ENCODE measurements at regions not wholly inside any gene's neighbourhood (a gene's known extent, or its start where the extent isn't known, plus 50 kb on each side); places are given as distances from the start of the nearest gene placed in this dataset.
A peak's percentile ranks its signal among the peaks of the same experiment; 100 is the strongest.

DNA sequence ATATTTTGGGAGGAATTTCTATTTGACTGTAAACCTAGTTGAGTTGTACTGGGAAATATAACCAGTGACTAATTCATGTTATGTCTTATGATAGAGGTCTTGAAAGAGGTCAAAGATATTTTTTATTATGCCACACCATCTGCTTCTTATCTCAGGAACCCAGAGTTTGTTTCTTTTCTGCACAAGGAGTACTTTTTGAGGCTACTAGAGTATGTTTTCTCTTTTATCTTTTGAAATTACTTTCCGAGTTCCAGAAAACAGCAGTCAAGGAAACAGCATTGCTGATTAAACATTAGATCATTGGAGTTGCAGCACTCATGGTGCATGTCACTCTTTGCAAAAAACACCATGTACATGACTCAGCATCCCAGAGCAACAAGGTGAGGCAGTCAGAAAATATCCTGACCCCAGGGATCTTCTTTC is 645.8 kb upstream of the NR2F2 start:
- DNase-seq, result peak; percentile 11
- no peak overlapping the region for H3K4me2 ChIP-seq (ENCODE audit: low read length)
- WGBS (ENCODE audit: extremely low coverage, insufficient coverage, low lambda C conversion rate), result no CpG with 5 or more reads among the region's 1 CpG
- H3K4me3 ChIP-seq (ENCODE audit: low read length), result no peak overlapping the region
- H3K23ac ChIP-seq (ENCODE audit: low read length), result no peak overlapping the region
- no peak overlapping the region for H2BK5ac ChIP-seq (ENCODE audit: low read length)
- H3K27me3 ChIP-seq (ENCODE audit: insufficient read depth, low read length, poor library complexity), result no peaks in the 10 kb centered on the region
- H3K18ac ChIP-seq (ENCODE audit: low read length), result no peak overlapping the region
- no peak overlapping the region for H4K5ac ChIP-seq (ENCODE audit: low read length)
- no peaks in the 10 kb centered on the region for H3K79me1 ChIP-seq (ENCODE audit: low read length)
- no peak overlapping the region for H3K4ac ChIP-seq (ENCODE audit: low read depth, low read length)
- H2BK120ac ChIP-seq (ENCODE audit: low read depth, low read length), result no peak overlapping the region
- H3K36me3 ChIP-seq (ENCODE audit: control insufficient read depth, insufficient read depth, low read length), result no peaks in the 10 kb centered on the region
- H3K56ac ChIP-seq (ENCODE audit: low read length), result no peak overlapping the region
- H3K4me1 ChIP-seq (ENCODE audit: control insufficient read depth, low read depth, low read length), result no peaks in the 10 kb centered on the region
- H2BK15ac ChIP-seq (replicated peaks; ENCODE audit: low read depth), result no peak overlapping the region
- no peak overlapping the region for H3K9ac ChIP-seq (ENCODE audit: low read length)
- H2AK5ac ChIP-seq (ENCODE audit: low read length), result no peak overlapping the region
- H3K27ac ChIP-seq (ENCODE audit: low read depth, low read length), result no peak overlapping the region
- H4K8ac ChIP-seq (ENCODE audit: low read depth, low read length), result no peak overlapping the region
- no peaks in the 10 kb centered on the region for H3K79me2 ChIP-seq (ENCODE audit: control insufficient read depth, insufficient read depth, low read length)

DNA sequence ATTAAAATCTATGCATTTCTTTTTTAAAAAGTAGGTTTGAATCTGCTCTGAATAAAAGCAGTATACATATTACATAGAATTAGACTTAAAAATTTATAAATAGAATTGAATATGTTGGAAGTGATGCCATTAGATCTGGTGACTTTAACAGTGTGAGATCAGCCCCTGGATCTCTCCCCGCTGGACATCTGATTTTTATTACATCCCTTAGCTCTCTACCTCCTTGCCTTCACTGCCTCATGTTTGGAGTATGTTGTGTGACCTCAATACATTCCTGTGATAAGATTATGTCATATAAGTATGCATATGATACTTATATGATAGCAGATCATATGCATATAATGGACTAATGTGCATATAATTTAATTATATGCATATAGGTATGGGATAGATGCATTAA is 643.4 kb upstream of the NR2F2 start:
- no peak for DNase-seq
- Histone ChIP-seq H3K4ac (ENCODE audit: low read depth, low read length) (no peak overlapping the region), H2AK5ac (ENCODE audit: low read length) (no peak overlapping the region), H3K36me3 (ENCODE audit: control insufficient read depth, insufficient read depth, low read length) (no peaks in the 10 kb centered on the region), H3K27me3 (ENCODE audit: insufficient read depth, low read length, poor library complexity) (no peaks in the 10 kb centered on the region), H3K56ac (ENCODE audit: low read length) (no peak overlapping the region), H3K27ac (ENCODE audit: low read depth, low read length) (no peak overlapping the region), H2BK5ac (ENCODE audit: low read length) (no peak overlapping the region), H2BK15ac (replicated peaks; ENCODE audit: low read depth) (no peak overlapping the region), H3K79me1 (ENCODE audit: low read length) (no peaks in the 10 kb centered on the region), H3K9ac (ENCODE audit: low read length) (no peak overlapping the region), H3K18ac (ENCODE audit: low read length) (no peak overlapping the region), H3K79me2 (ENCODE audit: control insufficient read depth, insufficient read depth, low read length) (no peaks in the 10 kb centered on the region), H3K4me3 (ENCODE audit: low read length) (no peak overlapping the region), H4K5ac (ENCODE audit: low read length) (no peak overlapping the region), H4K8ac (ENCODE audit: low read depth, low read length) (no peak overlapping the region), H3K23ac (ENCODE audit: low read length) (no peak overlapping the region), H3K4me2 (ENCODE audit: low read length) (no peak overlapping the region), H3K4me1 (ENCODE audit: control insufficient read depth, low read depth, low read length) (no peaks in the 10 kb centered on the region), H2BK120ac (ENCODE audit: low read depth, low read length) (no peak overlapping the region)
- no CpG with 5 or more reads among the region's 1 CpG for WGBS (ENCODE audit: extremely low coverage, insufficient coverage, low lambda C conversion rate)

DNA sequence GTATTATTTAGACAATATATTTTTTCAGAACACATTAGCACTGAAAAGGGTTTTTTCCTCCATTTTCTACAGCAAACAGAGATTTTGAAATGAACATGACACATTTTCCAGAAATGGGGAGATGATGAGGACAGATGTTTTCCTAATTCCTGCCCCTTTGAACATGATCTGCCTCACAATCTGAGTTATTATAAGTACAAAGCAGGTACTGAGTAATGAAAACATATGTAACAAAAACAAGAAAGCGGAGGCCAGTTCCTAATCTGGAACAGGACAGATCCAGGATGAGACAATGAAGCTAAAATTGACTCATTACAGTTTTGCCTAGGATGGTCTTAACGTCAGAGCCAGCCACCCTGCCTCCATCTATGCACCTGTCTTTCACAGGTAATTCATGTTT is 642.8 kb upstream of the NR2F2 start:
- no peak for DNase-seq
- H3K9ac ChIP-seq (ENCODE audit: low read length), result no peak overlapping the region
- no peaks in the 10 kb centered on the region for H3K27me3 ChIP-seq (ENCODE audit: insufficient read depth, low read length, poor library complexity)
- no peak overlapping the region for H2AK5ac ChIP-seq (ENCODE audit: low read length)
- H4K8ac ChIP-seq (ENCODE audit: low read depth, low read length), result no peak overlapping the region
- no peak overlapping the region for H4K5ac ChIP-seq (ENCODE audit: low read length)
- H3K79me1 ChIP-seq (ENCODE audit: low read length), result no peaks in the 10 kb centered on the region
- H3K4me1 ChIP-seq (ENCODE audit: control insufficient read depth, low read depth, low read length), result no peaks in the 10 kb centered on the region
- H3K79me2 ChIP-seq (ENCODE audit: control insufficient read depth, insufficient read depth, low read length), result no peaks in the 10 kb centered on the region
- no peak overlapping the region for H2BK15ac ChIP-seq (replicated peaks; ENCODE audit: low read depth)
- no peak overlapping the region for H3K23ac ChIP-seq (ENCODE audit: low read length)
- H3K36me3 ChIP-seq (ENCODE audit: control insufficient read depth, insufficient read depth, low read length), result no peaks in the 10 kb centered on the region
- H3K4me3 ChIP-seq (ENCODE audit: low read length), result no peak overlapping the region
- no peak overlapping the region for H3K56ac ChIP-seq (ENCODE audit: low read length)
- H3K27ac ChIP-seq (ENCODE audit: low read depth, low read length), result no peak overlapping the region
- H3K4me2 ChIP-seq (ENCODE audit: low read length), result no peak overlapping the region
- no peak overlapping the region for H2BK5ac ChIP-seq (ENCODE audit: low read length)
- H2BK120ac ChIP-seq (ENCODE audit: low read depth, low read length), result no peak overlapping the region
- no peak overlapping the region for H3K18ac ChIP-seq (ENCODE audit: low read length)
- no peak overlapping the region for H3K4ac ChIP-seq (ENCODE audit: low read depth, low read length)
- no CpG with 5 or more reads among the region's 2 CpGs for WGBS (ENCODE audit: extremely low coverage, insufficient coverage, low lambda C conversion rate)

DNA sequence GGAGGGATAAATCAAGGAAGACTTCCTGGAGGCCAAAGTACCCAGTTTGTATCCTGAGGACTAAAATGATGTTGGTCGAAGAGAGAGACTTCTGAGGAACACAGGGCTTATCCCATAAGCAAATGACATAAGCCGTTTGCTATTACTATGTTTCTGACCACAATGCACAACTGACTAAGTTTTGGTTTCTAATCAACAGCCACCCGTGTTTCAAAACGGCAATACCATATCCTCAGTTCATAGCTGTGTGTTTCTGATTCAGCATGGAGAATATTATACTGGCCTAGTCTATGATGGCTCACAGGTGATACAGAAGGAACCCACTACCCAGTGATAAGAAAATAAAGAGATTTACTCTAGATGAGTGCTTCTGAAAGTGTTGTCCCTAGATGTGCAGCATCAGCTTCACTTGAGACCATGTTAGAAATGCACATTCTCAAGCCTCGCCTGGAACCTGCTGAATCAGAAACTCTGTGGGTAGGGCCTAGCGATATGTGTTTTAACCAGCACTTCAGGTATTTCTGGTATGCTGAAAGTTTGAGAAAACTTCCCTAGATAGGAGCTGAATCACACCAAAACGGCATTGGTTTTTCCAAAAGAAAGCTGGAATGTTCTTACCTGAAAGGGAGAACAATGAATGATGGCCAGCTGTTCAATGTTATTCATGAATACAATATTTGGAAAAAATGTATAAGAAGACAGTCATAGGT is 639.7 kb upstream of the NR2F2 start:
- Histone ChIP-seq H2BK120ac (ENCODE audit: low read depth, low read length) (no peak overlapping the region), H3K4me3 (ENCODE audit: low read length) (no peak overlapping the region), H4K8ac (ENCODE audit: low read depth, low read length) (no peak overlapping the region), H3K27ac (ENCODE audit: low read depth, low read length) (no peak overlapping the region), H3K4ac (ENCODE audit: low read depth, low read length) (no peak overlapping the region), H3K4me1 (ENCODE audit: control insufficient read depth, low read depth, low read length) (no peaks in the 10 kb centered on the region), H2AK5ac (ENCODE audit: low read length) (no peak overlapping the region), H2BK5ac (ENCODE audit: low read length) (no peak overlapping the region), H3K4me2 (ENCODE audit: low read length) (no peak overlapping the region), H3K79me1 (ENCODE audit: low read length) (no peaks in the 10 kb centered on the region), H3K79me2 (ENCODE audit: control insufficient read depth, insufficient read depth, low read length) (no peaks in the 10 kb centered on the region), H3K36me3 (ENCODE audit: control insufficient read depth, insufficient read depth, low read length) (no peaks in the 10 kb centered on the region), H3K18ac (ENCODE audit: low read length) (no peak overlapping the region), H3K27me3 (ENCODE audit: insufficient read depth, low read length, poor library complexity) (no peaks in the 10 kb centered on the region), H3K23ac (ENCODE audit: low read length) (no peak overlapping the region), H3K56ac (ENCODE audit: low read length) (no peak overlapping the region), H2BK15ac (replicated peaks; ENCODE audit: low read depth) (no peak overlapping the region), H4K5ac (ENCODE audit: low read length) (no peak overlapping the region), H3K9ac (ENCODE audit: low read length) (no peak overlapping the region)
- DNase-seq, result peak; percentile 35
- WGBS (ENCODE audit: extremely low coverage, insufficient coverage, low lambda C conversion rate), result no CpG with 5 or more reads among the region's 7 CpGs

DNA sequence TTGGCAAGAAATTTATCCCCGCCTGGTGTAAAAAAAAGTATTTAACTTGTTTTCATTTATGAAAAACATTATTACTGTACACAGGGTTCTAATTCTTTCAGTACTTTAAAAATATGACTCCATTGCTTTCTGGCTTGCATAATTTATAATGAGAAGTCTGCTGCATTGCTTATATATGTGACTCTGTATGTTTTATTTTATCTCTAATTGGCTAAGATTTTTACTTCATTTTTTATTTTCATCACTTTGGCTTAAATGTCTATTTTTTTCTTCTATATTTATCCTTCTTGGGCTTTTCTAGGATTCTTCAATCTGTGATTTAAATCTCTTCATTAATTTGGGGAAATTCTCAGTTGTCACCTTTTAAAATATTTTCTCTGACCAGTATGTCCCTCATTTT is 636.6 kb upstream of the NR2F2 start:
- Histone ChIP-seq H4K8ac (ENCODE audit: low read depth, low read length) (no peak overlapping the region), H3K79me2 (ENCODE audit: control insufficient read depth, insufficient read depth, low read length) (no peaks in the 10 kb centered on the region), H2BK120ac (ENCODE audit: low read depth, low read length) (no peak overlapping the region), H3K4me3 (ENCODE audit: low read length) (no peak overlapping the region), H3K18ac (ENCODE audit: low read length) (no peak overlapping the region), H3K79me1 (ENCODE audit: low read length) (no peaks in the 10 kb centered on the region), H2BK15ac (replicated peaks; ENCODE audit: low read depth) (no peak overlapping the region), H2BK5ac (ENCODE audit: low read length) (no peak overlapping the region), H3K4ac (ENCODE audit: low read depth, low read length) (no peak overlapping the region), H3K9ac (ENCODE audit: low read length) (no peak overlapping the region), H2AK5ac (ENCODE audit: low read length) (no peak overlapping the region), H3K27me3 (ENCODE audit: insufficient read depth, low read length, poor library complexity) (no peaks in the 10 kb centered on the region), H3K4me1 (ENCODE audit: control insufficient read depth, low read depth, low read length) (no peaks in the 10 kb centered on the region), H3K36me3 (ENCODE audit: control insufficient read depth, insufficient read depth, low read length) (no peaks in the 10 kb centered on the region), H4K5ac (ENCODE audit: low read length) (no peak overlapping the region), H3K4me2 (ENCODE audit: low read length) (no peak overlapping the region), H3K23ac (ENCODE audit: low read length) (no peak overlapping the region), H3K27ac (ENCODE audit: low read depth, low read length) (no peak overlapping the region), H3K56ac (ENCODE audit: low read length) (no peak overlapping the region)
- WGBS (ENCODE audit: extremely low coverage, insufficient coverage, low lambda C conversion rate), result no CpG with 5 or more reads among the region's 1 CpG
- no peak for DNase-seq

DNA sequence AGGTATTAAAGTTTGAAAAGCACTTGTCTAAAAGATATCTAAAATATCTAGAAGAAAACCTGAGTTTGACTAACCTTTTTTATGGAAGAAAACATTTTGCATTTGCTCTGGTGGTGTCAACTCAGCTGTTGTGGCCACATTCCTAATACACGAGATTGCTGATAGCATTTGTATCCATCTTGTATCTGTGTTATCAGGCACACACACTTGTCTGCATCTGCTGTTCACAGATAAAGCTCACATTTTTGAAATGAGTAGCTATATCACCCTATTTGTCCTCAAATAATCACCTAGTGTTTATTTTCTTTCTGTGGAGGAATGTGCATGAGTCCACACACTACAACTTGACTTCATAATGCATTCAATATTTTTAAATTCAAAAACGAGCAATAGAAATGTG is 632.3 kb upstream of the NR2F2 start:
- H3K4ac ChIP-seq (ENCODE audit: low read depth, low read length), result no peak overlapping the region
- H3K9ac ChIP-seq (ENCODE audit: low read length), result no peak overlapping the region
- no peak overlapping the region for H2AK5ac ChIP-seq (ENCODE audit: low read length)
- no peak overlapping the region for H3K4me2 ChIP-seq (ENCODE audit: low read length)
- WGBS (ENCODE audit: extremely low coverage, insufficient coverage, low lambda C conversion rate), result no CpG with 5 or more reads among the region's 2 CpGs
- H3K79me1 ChIP-seq (ENCODE audit: low read length), result no peaks in the 10 kb centered on the region
- H3K4me3 ChIP-seq (ENCODE audit: low read length), result no peak overlapping the region
- no peaks in the 10 kb centered on the region for H3K4me1 ChIP-seq (ENCODE audit: control insufficient read depth, low read depth, low read length)
- no peak overlapping the region for H3K27ac ChIP-seq (ENCODE audit: low read depth, low read length)
- H3K36me3 ChIP-seq (ENCODE audit: control insufficient read depth, insufficient read depth, low read length), result no peaks in the 10 kb centered on the region
- H3K27me3 ChIP-seq (ENCODE audit: insufficient read depth, low read length, poor library complexity), result no peaks in the 10 kb centered on the region
- no peaks in the 10 kb centered on the region for H3K79me2 ChIP-seq (ENCODE audit: control insufficient read depth, insufficient read depth, low read length)
- H2BK120ac ChIP-seq (ENCODE audit: low read depth, low read length), result no peak overlapping the region
- H3K23ac ChIP-seq (ENCODE audit: low read length), result no peak overlapping the region
- H3K18ac ChIP-seq (ENCODE audit: low read length), result no peak overlapping the region
- H3K56ac ChIP-seq (ENCODE audit: low read length), result no peak overlapping the region
- no peak overlapping the region for H4K8ac ChIP-seq (ENCODE audit: low read depth, low read length)
- H2BK15ac ChIP-seq (replicated peaks; ENCODE audit: low read depth), result no peak overlapping the region
- no peak for DNase-seq
- no peak overlapping the region for H2BK5ac ChIP-seq (ENCODE audit: low read length)
- H4K5ac ChIP-seq (ENCODE audit: low read length), result no peak overlapping the region
